ENCODE measurements at regions not wholly inside any gene's neighbourhood (a gene's known extent, or its start where the extent isn't known, plus 50 kb on each side); places are given as distances from the start of the nearest gene placed in this dataset.
A peak's percentile ranks its signal among the peaks of the same experiment; 100 is the strongest.

- POLR2A ChIA-PET (ENCODE audit: unreplicated experiment) = no interaction called here
- BruUV-seq (replicated peaks) = no TSS peak
- intact Hi-C loops (cut with micrococcal nuclease) = no loop called here
Observed at GRCh38 chr15:35168464-35168863, 83.4 kb upstream of the NANOGP8 start.

DNA sequence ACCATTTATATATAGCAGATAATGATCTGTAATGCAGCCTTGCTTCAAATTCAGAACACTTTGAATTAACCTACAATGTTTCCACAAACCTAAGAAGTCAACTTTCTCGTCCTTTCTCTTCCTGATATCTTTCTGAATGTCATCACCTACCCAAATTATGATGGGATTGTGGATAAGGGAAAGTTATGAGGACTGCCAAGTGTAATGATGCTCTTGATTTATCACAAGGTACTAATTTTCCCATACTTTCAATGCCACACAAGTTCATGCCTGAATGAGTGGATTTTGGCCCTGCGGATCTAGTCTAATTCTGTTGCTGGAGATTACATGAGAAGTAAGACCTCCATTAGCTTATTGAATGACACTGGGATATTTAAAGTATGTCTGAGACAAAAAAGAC, 82.6 kb upstream of the NANOGP8 start:
- no peaks in the 10 kb centered on the region for H3K36me3 ChIP-seq (ENCODE audit: low read depth, low read length)
- no TSS peak for BruUV-seq (replicated peaks)
- ChIA-PET POLR2A (ENCODE audit: unreplicated experiment) (no interaction called here), CTCF (interaction anchor here (0.7 kb wide), 1 partner anchor 126 kb away, joined by 7 read pairs; no protein-coding TSS in a partner anchor)
- intact Hi-C loops (cut with micrococcal nuclease) = no loop called here
- no peak overlapping the region for H3K4me3 ChIP-seq (ENCODE audit: low read length)
- H2AFZ ChIP-seq (ENCODE audit: low read length) = no peak overlapping the region
- no peak overlapping the region for H3K4me2 ChIP-seq (ENCODE audit: low read length)
- no peaks in the 10 kb centered on the region for H4K20me1 ChIP-seq (ENCODE audit: low read length)
- H3K79me2 ChIP-seq (ENCODE audit: low read length) = no peaks in the 10 kb centered on the region
- no peak overlapping the region for H3K27ac ChIP-seq (ENCODE audit: low read length)
- H3K27me3 ChIP-seq (ENCODE audit: low read length) = no peaks in the 10 kb centered on the region
- no peak for TF ChIP-seq EZH2phosphoT487 (IDR thresholded peaks at IDR 0.05; ENCODE audit: borderline replicate concordance, low read length)
- no peak for TF ChIP-seq EZH2 (IDR thresholded peaks at IDR 0.05; ENCODE audit: low read length, unreplicated experiment)
- no peak for TF ChIP-seq CTCF (conservative IDR thresholded peaks at IDR 0.05; ENCODE audit: low read depth, low read length)
- ATAC-seq (no peak), DNase-seq (no peak)
- H3K4me1 ChIP-seq (ENCODE audit: insufficient read depth, low read length) = peaks cover 12% of the 10 kb centered on the region
- H3K9me2 ChIP-seq (replicated peaks; ENCODE audit: low read length) = no peaks in the 10 kb centered on the region
- H3K9ac ChIP-seq (ENCODE audit: low read length) = no peak overlapping the region
- no peaks in the 10 kb centered on the region for H3K9me3 ChIP-seq (ENCODE audit: low read length)
- H3F3A ChIP-seq (ENCODE audit: low read length, unreplicated experiment) = peaks cover 6% of the 10 kb centered on the region

More at GRCh38 chr15:35168464-35168863, 83.4 kb upstream of the NANOGP8 start:
- Histone ChIP-seq H3K4me2 (ENCODE audit: low read length) (peak overlapping the region; percentile 77), H3K4me3 (ENCODE audit: low read length) (peak overlapping the region; percentile 37; the same call in 1 of the 2 replicates), H3F3A (ENCODE audit: low read length, unreplicated experiment) (peaks cover 6% of the 10 kb centered on the region), H3K9me3 (ENCODE audit: low read length) (no peaks in the 10 kb centered on the region), H3K27ac (ENCODE audit: low read length) (peak overlapping the region; percentile 49), H3K79me2 (ENCODE audit: low read length) (no peaks in the 10 kb centered on the region), H3K9me2 (replicated peaks; ENCODE audit: low read length) (no peaks in the 10 kb centered on the region), H2AFZ (ENCODE audit: low read length) (no peak overlapping the region), H3K36me3 (ENCODE audit: low read depth, low read length) (no peaks in the 10 kb centered on the region), H3K9ac (ENCODE audit: low read length) (no peak overlapping the region), H3K4me1 (ENCODE audit: insufficient read depth, low read length) (peaks cover 16% of the 10 kb centered on the region), H4K20me1 (ENCODE audit: low read length) (no peaks in the 10 kb centered on the region), H3K27me3 (ENCODE audit: low read length) (no peaks in the 10 kb centered on the region)
- CTCF ChIA-PET = no interaction called here
- DNase-seq = peak; percentile 83
- peak; percentile 86 for ATAC-seq
- no peak for TF ChIP-seq EZH2 (IDR thresholded peaks at IDR 0.05; ENCODE audit: low read length, unreplicated experiment)
- no peak for TF ChIP-seq EZH2phosphoT487 (IDR thresholded peaks at IDR 0.05; ENCODE audit: borderline replicate concordance, low read length)
- no peak for TF ChIP-seq CTCF (conservative IDR thresholded peaks at IDR 0.05; ENCODE audit: low read depth, low read length)

- ATAC-seq = peak; percentile 18; the same call in 1 of the 2 replicates
Observed at GRCh38 chr15:35166730-35167359, 81.8 kb upstream of the NANOGP8 start.

More at GRCh38 chr15:35166730-35167359, 81.8 kb upstream of the NANOGP8 start:
- peaks cover 12% of the 10 kb centered on the region for H3K4me1 ChIP-seq (ENCODE audit: insufficient read depth, low read length)
- BruUV-seq (replicated peaks) = no TSS peak
- H2AFZ ChIP-seq (ENCODE audit: low read length) = no peak overlapping the region
- CTCF ChIA-PET = interaction anchor here (0.7 kb wide), 2 partner anchors 127 to 520 kb away, joined by 4 to 7 read pairs; no protein-coding TSS in a partner anchor
- H3K36me3 ChIP-seq (ENCODE audit: low read depth, low read length) = no peaks in the 10 kb centered on the region
- DNase-seq = no peak
- no peaks in the 10 kb centered on the region for H3K9me3 ChIP-seq (ENCODE audit: low read length)
- no peak overlapping the region for H3K9ac ChIP-seq (ENCODE audit: low read length)
- no peak overlapping the region for H3K4me3 ChIP-seq (ENCODE audit: low read length)
- H3K79me2 ChIP-seq (ENCODE audit: low read length) = no peaks in the 10 kb centered on the region
- peaks cover 6% of the 10 kb centered on the region for H3F3A ChIP-seq (ENCODE audit: low read length, unreplicated experiment)
- no peak for TF ChIP-seq EZH2phosphoT487 (IDR thresholded peaks at IDR 0.05; ENCODE audit: borderline replicate concordance, low read length)
- no peaks in the 10 kb centered on the region for H3K27me3 ChIP-seq (ENCODE audit: low read length)
- H4K20me1 ChIP-seq (ENCODE audit: low read length) = no peaks in the 10 kb centered on the region
- H3K9me2 ChIP-seq (replicated peaks; ENCODE audit: low read length) = no peaks in the 10 kb centered on the region
- intact Hi-C loops (cut with micrococcal nuclease) = no loop called here
- POLR2A ChIA-PET (ENCODE audit: unreplicated experiment) = interaction anchor here (0.5 kb wide), 1 partner anchor 76 kb away, joined by 3 read pairs; no protein-coding TSS in a partner anchor
- H3K4me2 ChIP-seq (ENCODE audit: low read length) = no peak overlapping the region
- no peak overlapping the region for H3K27ac ChIP-seq (ENCODE audit: low read length)

All from PC-3 (cell line).